ENCODE measurements at regions not wholly inside any gene's neighbourhood (a gene's known extent, or its start where the extent isn't known, plus 50 kb on each side); places are given as distances from the start of the nearest gene placed in this dataset.
"Not testable (repeated sequence)": the region's sequence is repeated elsewhere in the genome, so short reads cannot be mapped to it uniquely, and the experiment has no call there.

GRCh38 chr2:62402156-62402555 is 103.8 kb downstream of the TMEM17 start:
- H3K4me3 ChIP-seq = no peak overlapping the region
- H3K27me3 ChIP-seq = no peaks in the 10 kb centered on the region
- H3K36me3 ChIP-seq = no peaks in the 10 kb centered on the region
- no peak for DNase-seq
- H3K27ac ChIP-seq = no peak overlapping the region
- H3K9me3 ChIP-seq (replicated peaks) = no peaks in the 10 kb centered on the region
- H3K4me1 ChIP-seq = no peaks in the 10 kb centered on the region

- H3K36me3 ChIP-seq = no peaks in the 10 kb centered on the region
- H3K9me3 ChIP-seq (replicated peaks) = no peaks in the 10 kb centered on the region; the same call in 1 of the 2 replicates
- DNase-seq = no peak
- no peak overlapping the region for H3K4me3 ChIP-seq
- no peak overlapping the region for H3K27ac ChIP-seq
- no peaks in the 10 kb centered on the region for H3K4me1 ChIP-seq
- no peaks in the 10 kb centered on the region for H3K27me3 ChIP-seq
Observed at GRCh38 chr2:62398356-62398755, 107.6 kb downstream of the TMEM17 start.

- no peak overlapping the region for H3K27ac ChIP-seq
- H3K4me3 ChIP-seq = no peak overlapping the region
Observed at GRCh38 chr2:62396880-62397279, 109.1 kb downstream of the TMEM17 start.

GRCh38 chr2:62393293-62393692 is 112.7 kb downstream of the TMEM17 start:
- Histone ChIP-seq H3K4me3 (no peak overlapping the region), H3K9me3 (replicated peaks) (no peaks in the 10 kb centered on the region; the same call in 1 of the 2 replicates), H3K27me3 (no peaks in the 10 kb centered on the region), H3K36me3 (no peaks in the 10 kb centered on the region), H3K4me1 (no peaks in the 10 kb centered on the region), H3K27ac (no peak overlapping the region)
- DNase-seq = no peak

More at GRCh38 chr2:62396880-62397279, 109.1 kb downstream of the TMEM17 start:
- Histone ChIP-seq H3K9me3 (replicated peaks) (no peaks in the 10 kb centered on the region; the same call in 1 of the 2 replicates), H3K4me1 (no peaks in the 10 kb centered on the region), H3K27me3 (no peaks in the 10 kb centered on the region), H3K36me3 (no peaks in the 10 kb centered on the region)
- DNase-seq = no peak

GRCh38 chr2:62391696-62392095 is 114.3 kb downstream of the TMEM17 start:
- no peak for DNase-seq
- H3K36me3 ChIP-seq = no peaks in the 10 kb centered on the region
- H3K9me3 ChIP-seq (replicated peaks) = no peaks in the 10 kb centered on the region; the same call in 1 of the 2 replicates

GRCh38 chr2:62386378-62386777 is 119.6 kb downstream of the TMEM17 start:
- not testable (repeated sequence) for H3K4me3 ChIP-seq; H3K27me3 ChIP-seq; DNase-seq; H3K9me3 ChIP-seq (replicated peaks); H3K36me3 ChIP-seq; H3K4me1 ChIP-seq; H3K27ac ChIP-seq

More at GRCh38 chr2:62391696-62392095, 114.3 kb downstream of the TMEM17 start:
- Histone ChIP-seq H3K4me1 (no peaks in the 10 kb centered on the region), H3K4me3 (no peak overlapping the region), H3K27ac (no peak overlapping the region), H3K27me3 (no peaks in the 10 kb centered on the region)

GRCh38 chr2:62383846-62384245 is 122.1 kb downstream of the TMEM17 start:
- Histone ChIP-seq H3K4me3 (no peak overlapping the region), H3K27me3 (no peaks in the 10 kb centered on the region), H3K36me3 (no peaks in the 10 kb centered on the region), H3K4me1 (no peaks in the 10 kb centered on the region), H3K27ac (no peak overlapping the region), H3K9me3 (replicated peaks) (no peaks in the 10 kb centered on the region)
- no peak for DNase-seq

- no peaks in the 10 kb centered on the region for H3K4me1 ChIP-seq
- H3K36me3 ChIP-seq = no peaks in the 10 kb centered on the region
- no peaks in the 10 kb centered on the region for H3K27me3 ChIP-seq
- H3K9me3 ChIP-seq (replicated peaks) = no peaks in the 10 kb centered on the region
- no peak overlapping the region for H3K4me3 ChIP-seq
- DNase-seq = no peak
- H3K27ac ChIP-seq = no peak overlapping the region
Observed at GRCh38 chr2:62382757-62383156, 123.2 kb downstream of the TMEM17 start.

- Histone ChIP-seq H3K27me3 (no peaks in the 10 kb centered on the region), H3K4me3 (no peak overlapping the region), H3K4me1 (no peaks in the 10 kb centered on the region), H3K27ac (no peak overlapping the region), H3K9me3 (replicated peaks) (no peaks in the 10 kb centered on the region), H3K36me3 (no peaks in the 10 kb centered on the region)
- no peak for DNase-seq
Observed at GRCh38 chr2:62382122-62382521, 123.9 kb downstream of the TMEM17 start.

- H3K9me3 ChIP-seq (replicated peaks) = no peaks in the 10 kb centered on the region
- no peak overlapping the region for H3K27ac ChIP-seq
- no peak for DNase-seq
- H3K4me3 ChIP-seq = no peak overlapping the region
- H3K4me1 ChIP-seq = no peaks in the 10 kb centered on the region
- no peaks in the 10 kb centered on the region for H3K36me3 ChIP-seq
- H3K27me3 ChIP-seq = no peaks in the 10 kb centered on the region
Observed at GRCh38 chr2:62381656-62382055, 124.3 kb downstream of the TMEM17 start.

GRCh38 chr2:62379566-62379965 is 126.4 kb downstream of the TMEM17 start:
- no peaks in the 10 kb centered on the region for H3K4me1 ChIP-seq
- no peaks in the 10 kb centered on the region for H3K9me3 ChIP-seq (replicated peaks)
- DNase-seq = no peak
- H3K36me3 ChIP-seq = no peaks in the 10 kb centered on the region
- no peak overlapping the region for H3K4me3 ChIP-seq
- no peaks in the 10 kb centered on the region for H3K27me3 ChIP-seq
- H3K27ac ChIP-seq = no peak overlapping the region

GRCh38 chr2:62375113-62375420 is 130.9 kb downstream of the TMEM17 start:
- Histone ChIP-seq H3K4me1 (no peaks in the 10 kb centered on the region), H3K27ac (no peak overlapping the region), H3K9me3 (replicated peaks) (no peaks in the 10 kb centered on the region), H3K4me3 (no peak overlapping the region), H3K27me3 (no peaks in the 10 kb centered on the region), H3K36me3 (no peaks in the 10 kb centered on the region)
- no peak for DNase-seq

GRCh38 chr2:62374301-62375112 is 131.5 kb downstream of the TMEM17 start:
- Histone ChIP-seq H3K4me3 (no peak overlapping the region), H3K36me3 (no peaks in the 10 kb centered on the region), H3K9me3 (replicated peaks) (no peaks in the 10 kb centered on the region), H3K4me1 (no peaks in the 10 kb centered on the region), H3K27ac (no peak overlapping the region), H3K27me3 (no peaks in the 10 kb centered on the region)
- no peak for DNase-seq

GRCh38 chr2:62372824-62373223 is 133.2 kb downstream of the TMEM17 start:
- Histone ChIP-seq H3K27me3 (no peaks in the 10 kb centered on the region), H3K9me3 (replicated peaks) (no peaks in the 10 kb centered on the region), H3K36me3 (no peaks in the 10 kb centered on the region), H3K27ac (no peak overlapping the region), H3K4me1 (no peaks in the 10 kb centered on the region), H3K4me3 (no peak overlapping the region)
- no peak for DNase-seq

GRCh38 chr2:62370321-62371250 is 135.4 kb downstream of the TMEM17 start:
- H3K9me3 ChIP-seq (replicated peaks) = no peaks in the 10 kb centered on the region
- DNase-seq = no peak
- no peak overlapping the region for H3K4me3 ChIP-seq
- no peaks in the 10 kb centered on the region for H3K36me3 ChIP-seq
- no peaks in the 10 kb centered on the region for H3K27me3 ChIP-seq
- H3K27ac ChIP-seq = no peak overlapping the region
- no peaks in the 10 kb centered on the region for H3K4me1 ChIP-seq
